GM19043 (cell line): ENCODE measurements at regions not wholly inside any gene's neighbourhood (a gene's known extent, or its start where the extent isn't known, plus 50 kb on each side); places are given as distances from the start of the nearest gene placed in this dataset.

Source experiments
- ATAC-seq: cut with Tn5 transposase; IDR thresholded peaks from one replicate; pipeline ENCODE4 v1.9.1; 2021; ENCODE audit warnings: low read depth; ENCODE audit not compliant: unreplicated experiment

GRCh38 chr3:30069056-30069455, 537.3 kb upstream of the TGFBR2 start:
- no peak for ATAC-seq

GRCh38 chr3:30073040-30073439, 533.4 kb upstream of the TGFBR2 start:
- ATAC-seq = no peak

- ATAC-seq = no peak
These were observed 532.8 kb upstream of the TGFBR2 start for GRCh38 chr3:30073622-30074021.

- no peak for ATAC-seq
These were observed 530.9 kb upstream of the TGFBR2 start for GRCh38 chr3:30075514-30075913.

DNA sequence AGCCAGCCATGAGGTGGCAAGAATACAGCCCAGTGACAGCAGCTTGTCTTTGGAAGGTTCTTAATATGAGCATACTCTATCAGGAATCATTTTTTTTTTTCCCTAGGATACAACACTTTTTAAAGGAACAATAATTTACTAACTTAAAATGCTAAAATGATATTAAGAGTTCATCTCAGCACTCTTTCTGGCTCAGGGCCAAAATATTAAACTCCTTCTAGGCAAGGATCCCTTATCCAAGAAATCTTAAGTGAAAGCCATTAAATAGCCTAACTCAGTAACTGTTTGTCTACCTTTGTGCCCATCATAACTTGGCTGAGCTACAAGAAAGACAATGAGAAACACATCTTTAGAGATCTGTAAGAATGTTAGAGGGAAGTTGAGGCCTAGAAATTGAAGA, 529.5 kb upstream of the TGFBR2 start:
- no peak for ATAC-seq

DNA sequence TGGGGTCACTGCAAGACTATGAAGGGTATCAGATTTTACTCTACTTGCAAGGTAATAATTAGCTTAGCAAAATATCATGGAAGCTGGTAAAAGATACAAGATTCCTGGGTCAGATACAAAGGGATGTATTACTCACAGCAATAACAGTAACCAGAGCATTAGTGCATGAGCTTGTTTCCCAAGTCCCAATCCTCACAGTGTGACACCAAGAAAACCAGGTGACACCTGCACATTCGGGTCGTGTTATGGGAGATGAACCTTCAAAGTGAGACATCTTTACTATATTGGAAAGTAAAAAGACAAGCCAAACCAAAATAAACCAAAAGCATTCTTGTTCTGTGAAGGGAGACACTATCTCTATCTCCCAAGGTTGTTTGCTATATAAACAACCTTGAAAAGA, 528.7 kb upstream of the TGFBR2 start:
- ATAC-seq = no peak

DNA sequence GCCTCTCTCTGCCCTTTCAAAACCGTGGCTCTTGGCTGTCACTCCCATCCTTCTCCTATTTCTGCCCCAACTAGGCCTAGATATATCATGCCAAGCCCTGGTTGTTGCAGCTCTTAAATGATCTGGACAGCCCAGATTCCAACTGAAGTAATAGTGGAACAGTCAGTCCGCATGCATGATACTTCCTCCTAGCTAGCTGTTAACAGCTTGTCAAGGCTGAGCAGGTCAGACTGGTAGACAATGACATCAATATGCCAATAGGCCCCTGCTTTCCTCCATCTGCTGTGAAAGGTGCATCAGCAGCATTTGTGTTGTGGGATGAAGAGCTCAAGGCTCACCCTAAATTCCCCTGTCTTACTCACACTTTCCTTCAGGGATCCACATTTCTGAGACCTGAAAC, 527.7 kb upstream of the TGFBR2 start:
- no peak for ATAC-seq

GRCh38 chr3:30081904-30082303, 524.5 kb upstream of the TGFBR2 start:
- no peak for ATAC-seq

GRCh38 chr3:30082652-30083051, 523.7 kb upstream of the TGFBR2 start:
- no peak for ATAC-seq

DNA sequence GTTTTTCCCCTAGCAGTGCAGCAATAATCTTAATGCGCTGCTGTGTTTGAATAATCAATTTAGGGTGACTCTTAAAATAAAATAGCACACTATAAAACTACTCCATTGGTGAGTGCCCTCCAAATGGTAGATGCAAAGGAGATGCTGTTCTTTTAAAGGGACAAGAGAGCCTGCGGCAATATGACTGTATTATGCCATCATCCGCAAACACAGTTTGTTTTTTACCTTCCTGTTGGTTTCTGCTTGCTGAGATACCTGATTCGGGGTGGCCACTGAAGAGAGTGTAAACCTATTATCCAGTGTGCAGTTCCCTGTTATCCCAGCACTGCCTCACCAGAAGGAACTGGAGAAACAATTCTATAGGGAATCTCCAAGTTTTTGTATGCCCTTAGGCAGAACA, 523.1 kb upstream of the TGFBR2 start:
- ATAC-seq = no peak

GRCh38 chr3:30084316-30084715, 522.1 kb upstream of the TGFBR2 start:
- ATAC-seq = no peak

DNA sequence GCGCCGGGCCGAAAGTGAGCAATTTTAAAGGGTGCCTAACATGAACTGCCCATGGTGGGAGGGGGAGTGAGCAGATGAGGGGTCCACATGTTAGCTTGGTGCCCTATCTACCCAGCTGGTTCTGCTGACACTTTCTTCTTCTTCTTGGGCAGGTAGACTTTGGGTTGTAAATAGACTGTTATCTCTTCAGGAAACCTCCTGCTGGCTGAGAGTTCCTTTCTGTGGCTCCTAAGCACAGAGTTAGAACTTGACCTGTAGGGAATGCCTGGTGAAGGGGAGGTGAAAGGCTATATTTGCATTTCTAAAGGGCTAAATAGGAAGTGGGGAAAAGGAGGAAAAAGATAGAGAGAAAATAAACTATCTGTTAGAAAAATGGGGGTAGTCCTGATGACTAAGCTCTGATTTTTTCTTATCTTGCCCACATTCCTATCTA, 521.4 kb upstream of the TGFBR2 start:
- ATAC-seq = no peak

DNA sequence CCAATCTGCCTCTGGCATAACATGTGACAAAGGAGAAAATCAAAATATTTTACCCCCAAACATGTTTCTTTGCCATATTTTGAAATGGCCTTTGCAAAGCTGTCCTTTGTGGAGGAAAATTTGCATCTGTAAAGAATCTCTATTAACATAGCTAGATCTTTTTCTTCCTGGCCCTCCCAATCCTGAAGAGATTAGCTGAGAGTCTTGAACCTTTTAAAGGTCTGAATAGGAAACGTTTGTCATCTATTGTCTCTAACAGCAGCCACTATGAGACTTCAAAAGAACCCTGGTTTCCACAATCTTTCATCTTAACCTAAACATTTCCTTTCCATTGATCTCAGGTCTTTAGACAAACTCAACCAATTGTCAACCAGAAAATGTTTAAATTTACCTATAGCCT, 520.9 kb upstream of the TGFBR2 start:
- no peak for ATAC-seq

DNA sequence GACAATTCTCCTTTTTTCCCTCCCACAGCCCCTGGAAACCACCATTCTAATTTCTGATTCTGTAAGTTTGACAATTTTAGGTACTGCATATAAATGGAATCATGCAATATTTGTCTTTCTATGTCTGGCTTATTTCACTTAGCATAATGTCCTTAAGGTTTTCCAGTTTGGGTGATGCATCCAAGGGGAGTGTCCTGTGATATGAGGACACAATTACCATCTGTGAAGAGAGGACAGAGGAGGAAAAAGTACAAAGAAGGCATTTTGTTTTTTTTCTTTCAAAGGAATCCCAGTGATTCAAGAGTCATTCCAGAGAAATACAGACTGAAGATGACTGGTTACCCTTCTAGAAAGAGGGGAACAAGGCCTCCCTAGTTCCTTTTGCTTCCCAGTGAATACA, 514.7 kb upstream of the TGFBR2 start:
- no peak for ATAC-seq

GRCh38 chr3:30097022-30097650, 509.3 kb upstream of the TGFBR2 start:
- no peak for ATAC-seq

DNA sequence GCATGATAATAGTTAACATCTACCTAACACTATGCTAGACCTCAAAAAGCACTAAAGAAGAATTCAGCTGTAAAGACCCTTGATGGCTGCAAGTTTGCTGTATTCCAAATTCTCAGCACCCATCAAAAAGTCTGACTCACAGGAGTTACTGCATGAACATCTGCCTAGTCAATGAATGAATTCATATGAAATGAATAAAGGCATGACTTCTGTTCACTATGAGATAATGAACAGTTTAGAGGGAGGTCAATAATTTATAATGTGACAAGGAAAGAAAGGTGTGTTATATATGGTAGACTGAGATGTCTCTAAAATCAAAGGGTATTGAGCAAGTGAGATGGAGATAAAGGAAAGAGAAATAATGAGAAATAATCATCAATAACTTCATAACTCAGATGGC, 508.2 kb upstream of the TGFBR2 start:
- ATAC-seq = no peak

DNA sequence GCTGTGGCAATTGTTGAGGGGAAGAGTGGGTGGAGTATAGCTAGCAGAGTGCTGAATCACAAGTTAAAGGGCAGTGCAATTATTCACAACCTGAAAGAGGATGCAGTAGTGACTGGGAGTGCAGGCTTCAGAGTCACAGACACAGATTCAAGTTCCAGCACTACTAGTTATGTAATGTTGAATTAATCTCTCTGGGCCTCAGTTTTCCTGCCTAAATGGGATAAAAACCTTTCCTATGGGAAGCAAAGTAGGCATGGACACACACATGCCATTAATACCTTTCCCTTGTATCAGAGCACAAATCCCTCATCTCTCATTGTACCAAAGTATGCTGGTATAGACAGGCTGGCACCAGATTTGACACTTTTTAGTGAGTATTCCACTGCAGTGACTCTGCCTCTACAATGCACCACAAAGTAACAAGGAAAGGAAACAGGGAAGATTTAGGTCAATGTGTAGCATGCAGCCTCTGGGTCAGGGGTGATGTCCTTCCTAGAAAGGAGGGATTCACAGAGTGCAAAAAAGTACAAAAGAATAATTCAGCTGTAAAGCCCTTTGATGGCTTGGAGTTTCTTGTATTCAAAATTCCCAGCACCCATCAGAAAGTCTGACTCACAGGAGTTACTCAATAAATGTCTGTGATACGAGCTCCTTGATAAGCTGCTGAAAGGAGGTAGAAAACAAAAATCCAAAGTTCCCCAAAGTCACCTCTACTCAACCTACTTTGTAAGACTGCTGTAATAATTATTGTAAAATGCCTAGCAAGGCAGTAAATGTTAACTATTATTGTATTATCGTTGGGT, 507.5 kb upstream of the TGFBR2 start:
- ATAC-seq = no peak

- ATAC-seq = no peak
These were observed 504.0 kb upstream of the TGFBR2 start for GRCh38 chr3:30102356-30102755.

- no peak for ATAC-seq
These were observed 503.2 kb upstream of the TGFBR2 start for GRCh38 chr3:30103186-30103585.

DNA sequence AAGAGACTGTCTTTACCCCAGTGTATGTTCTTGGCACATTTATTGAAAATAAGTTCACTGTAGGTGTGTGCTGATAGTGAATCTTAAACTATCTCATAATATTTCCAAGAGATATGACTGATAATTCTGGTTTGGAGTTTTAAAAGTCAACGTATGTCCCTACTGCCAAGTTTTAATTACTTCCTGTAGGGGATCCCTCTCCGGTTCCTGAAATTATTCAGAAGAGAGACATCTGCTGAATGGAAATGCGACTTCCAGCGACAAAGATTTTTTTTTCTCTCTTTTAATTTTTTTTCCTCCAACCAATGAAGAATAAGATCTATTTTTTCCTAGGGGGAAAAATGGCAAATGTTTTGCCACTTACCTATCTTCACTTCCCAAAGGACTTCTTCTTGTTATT, 498.9 kb upstream of the TGFBR2 start:
- ATAC-seq = no peak

- ATAC-seq = no peak
These were observed 494.0 kb upstream of the TGFBR2 start for GRCh38 chr3:30112411-30112810.

- no peak for ATAC-seq
These were observed 493.4 kb upstream of the TGFBR2 start for GRCh38 chr3:30112902-30113484.
